ENCODE measurements at regions not wholly inside any gene's neighbourhood (a gene's known extent, or its start where the extent isn't known, plus 50 kb on each side); places are given as distances from the start of the nearest gene placed in this dataset.

DNA sequence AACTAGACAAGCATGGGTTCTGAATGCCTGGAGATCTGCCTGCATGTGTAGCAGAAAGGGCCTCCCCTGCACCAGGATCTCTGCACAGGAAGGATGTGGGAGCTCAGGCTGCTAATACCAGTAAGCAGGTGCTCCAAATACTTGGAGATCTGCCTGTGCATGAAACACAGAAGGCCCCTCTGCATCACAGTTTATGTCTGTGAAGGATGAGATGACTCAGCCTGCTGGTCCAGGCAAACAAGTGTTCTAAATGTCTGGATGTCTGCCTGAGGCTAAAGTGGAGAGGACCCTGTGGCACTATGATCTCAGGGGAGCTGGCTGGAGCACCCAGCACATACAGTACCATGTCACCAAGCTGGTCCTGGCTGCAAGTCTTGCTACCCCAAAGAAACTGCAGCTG, 678.8 kb downstream of the MCTP2 start:
- TF ChIP-seq ESRRG (CRISPR knock-in tag; IDR thresholded peaks at IDR 0.05) (no peak), ARNTL (CRISPR knock-in tag; IDR thresholded peaks at IDR 0.05; ENCODE audit: borderline replicate concordance, low read depth) (no peak)

All from SK-N-SH treated with all-trans-retinoic acid at 6 μM for 48 hours (cell line).